ENCODE measurements at regions not wholly inside any gene's neighbourhood (a gene's known extent, or its start where the extent isn't known, plus 50 kb on each side); places are given as distances from the start of the nearest gene placed in this dataset.

DNA sequence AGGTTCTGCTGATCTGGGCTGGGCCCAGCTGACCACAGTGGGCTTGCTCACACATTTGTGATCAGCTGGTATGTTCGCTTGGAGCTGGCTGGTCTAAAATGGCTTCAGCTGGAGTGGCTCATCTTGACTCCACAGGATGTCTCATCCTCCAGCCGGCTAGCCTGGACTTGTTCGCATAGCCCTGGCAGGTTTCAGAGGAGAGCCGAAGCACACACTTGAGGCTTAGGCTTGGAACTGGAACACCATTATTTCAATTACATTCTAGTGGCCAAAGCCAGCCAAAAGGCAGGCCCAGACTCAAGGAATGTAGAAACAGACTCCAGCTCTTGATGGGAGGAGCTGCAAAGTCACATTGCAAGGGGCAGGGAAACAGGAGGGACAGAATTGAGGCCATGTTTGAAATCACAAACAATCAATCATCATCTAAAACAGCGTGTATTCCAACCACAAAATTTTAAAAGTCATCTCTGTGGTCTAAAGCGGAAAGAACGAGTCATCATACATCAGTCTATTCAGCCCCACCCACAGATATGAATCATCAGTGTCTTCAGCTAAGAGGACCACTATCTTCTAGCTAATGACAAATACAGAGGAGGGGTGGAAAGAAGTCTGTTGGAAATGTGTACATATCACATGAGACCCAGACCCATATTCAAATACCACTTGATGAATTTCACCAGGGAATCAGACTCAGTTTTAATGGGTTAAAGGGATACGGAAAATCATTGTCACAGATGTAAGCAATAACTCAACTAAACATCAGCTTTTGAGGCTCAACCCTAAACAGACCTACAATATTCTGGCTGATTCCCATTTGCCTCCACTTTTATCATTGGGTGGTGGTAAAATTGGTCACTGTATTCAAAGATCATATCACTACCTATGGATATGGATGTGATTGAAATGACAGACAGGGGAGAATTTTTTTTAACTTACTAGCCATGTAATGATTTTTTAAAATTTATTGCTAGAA lies 139.0 kb upstream of the MKLN1 start:
- no peak overlapping the region for H2AFZ ChIP-seq (ENCODE audit: low read depth, low read length)
- no peak overlapping the region for H3K4me2 ChIP-seq (ENCODE audit: insufficient read depth, low read length)
- H3K27me3 ChIP-seq (ENCODE audit: control insufficient read depth in 2 of 2, insufficient read depth in 2 of 2, low read length in 2 of 2), result no peaks in the 10 kb centered on the region
- CTCF ChIA-PET, result interaction anchor here (1.0 to 1.5 kb wide), 2 partner anchors 28 to 104 kb away, joined by 3 to 5 read pairs; no protein-coding TSS in a partner anchor
- dilution Hi-C loops (cut with MboI; ENCODE audit: extremely low pct_ligation_motif_present, low sequenced_read_pairs), result no loop called here
- H3K9me3 ChIP-seq (replicated peaks; ENCODE audit: control insufficient read depth, insufficient read depth, low read length), result no peaks in the 10 kb centered on the region
- H3K9ac ChIP-seq (replicated peaks; ENCODE audit: extremely low read depth, insufficient read depth, low read length), result no peak overlapping the region
- peak; percentile 39 for DNase-seq (ENCODE audit: low read depth, low spot score)
- H3K4me3 ChIP-seq (replicated peaks in 1 of 3; ENCODE audit: insufficient read depth in 1 of 3, low read depth in 1 of 3, low read length in 3 of 3), result no peak overlapping the region
- H3K4me1 ChIP-seq (ENCODE audit: control insufficient read depth, extremely low read depth, insufficient read depth, low read length), result peaks cover 5% of the 10 kb centered on the region
- POLR2A ChIA-PET, result no interaction called here
- H4K20me1 ChIP-seq (replicated peaks; ENCODE audit: control insufficient read depth, extremely low read depth, insufficient read depth, low read length), result no peaks in the 10 kb centered on the region
- intact Hi-C loops (cut with micrococcal nuclease), result no loop called here
- H3K9me1 ChIP-seq (replicated peaks; ENCODE audit: control insufficient read depth, extremely low read depth, insufficient read depth, low read length), result no peaks in the 10 kb centered on the region
- TF ChIP-seq EZH2 (IDR thresholded peaks at IDR 0.05; ENCODE audit: borderline replicate concordance, low read depth, low read length, severe bottlenecking) (no peak), FOS (IDR thresholded peaks at IDR 0.05; ENCODE audit: borderline replicate concordance, insufficient read depth, low read length) (peak; percentile 89), POLR2AphosphoS5 (IDR thresholded peaks at IDR 0.05; ENCODE audit: insufficient read depth, low read depth, low read length) (peak; percentile 20)
- H3K79me2 ChIP-seq (ENCODE audit: control insufficient read depth, insufficient read depth, low read length), result no peaks in the 10 kb centered on the region
- no TSS peak for BruUV-seq (replicated peaks)
- no peak overlapping the region for H3K27ac ChIP-seq (ENCODE audit: insufficient read depth, low read depth, low read length)
- H3K36me3 ChIP-seq (ENCODE audit: control insufficient read depth in 2 of 2, extremely low read depth in 1 of 2, insufficient read depth in 2 of 2, low read length in 2 of 2), result no peaks in the 10 kb centered on the region
- FAIRE-seq, result peak; percentile 28

DNA sequence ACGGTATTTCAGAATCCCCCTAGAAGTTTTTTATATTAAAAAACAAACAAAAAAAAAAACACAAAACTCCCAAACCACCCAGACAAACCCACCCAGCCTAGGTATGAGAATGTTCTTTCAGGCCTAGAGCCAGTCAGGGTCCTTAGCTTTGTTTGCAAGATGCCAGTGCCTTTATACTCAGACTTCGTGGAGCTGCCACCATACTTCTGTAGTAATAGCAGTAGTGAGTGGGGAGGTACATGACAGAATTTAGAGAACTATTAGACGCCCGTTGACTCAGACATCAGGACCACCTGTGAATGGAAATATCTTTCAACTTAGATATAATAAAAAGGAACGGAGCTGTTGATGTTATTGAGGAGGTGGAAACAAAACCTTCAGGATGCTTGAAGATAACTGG lies 138.2 kb upstream of the MKLN1 start:
- Histone ChIP-seq H3K79me2 (ENCODE audit: control insufficient read depth, insufficient read depth, low read length) (no peaks in the 10 kb centered on the region), H4K20me1 (replicated peaks; ENCODE audit: control insufficient read depth, extremely low read depth, insufficient read depth, low read length) (no peaks in the 10 kb centered on the region), H2AFZ (ENCODE audit: low read depth, low read length) (no peak overlapping the region), H3K27me3 (ENCODE audit: control insufficient read depth in 2 of 2, insufficient read depth in 2 of 2, low read length in 2 of 2) (no peaks in the 10 kb centered on the region), H3K4me2 (ENCODE audit: insufficient read depth, low read length) (no peak overlapping the region), H3K9me3 (replicated peaks; ENCODE audit: control insufficient read depth, insufficient read depth, low read length) (no peaks in the 10 kb centered on the region), H3K4me1 (ENCODE audit: control insufficient read depth, extremely low read depth, insufficient read depth, low read length) (peaks cover 5% of the 10 kb centered on the region), H3K27ac (ENCODE audit: insufficient read depth, low read depth, low read length) (no peak overlapping the region), H3K9ac (replicated peaks; ENCODE audit: extremely low read depth, insufficient read depth, low read length) (no peak overlapping the region), H3K36me3 (ENCODE audit: control insufficient read depth in 2 of 2, extremely low read depth in 1 of 2, insufficient read depth in 2 of 2, low read length in 2 of 2) (no peaks in the 10 kb centered on the region), H3K4me3 (replicated peaks in 1 of 3; ENCODE audit: insufficient read depth in 1 of 3, low read depth in 1 of 3, low read length in 3 of 3) (no peak overlapping the region), H3K9me1 (replicated peaks; ENCODE audit: control insufficient read depth, extremely low read depth, insufficient read depth, low read length) (no peaks in the 10 kb centered on the region)
- ChIA-PET POLR2A (no interaction called here), CTCF (interaction anchor here (0.9 to 1.5 kb wide), 4 partner anchors 29 to 149 kb away, joined by 3 to 5 read pairs (median 4); no protein-coding TSS in a partner anchor)
- FAIRE-seq (no peak), DNase-seq (ENCODE audit: low read depth, low spot score) (no peak)
- TF ChIP-seq GATA2 (IDR thresholded peaks at IDR 0.05; ENCODE audit: insufficient read depth, insufficient read length, low read depth, low read length) (no peak), FOS (IDR thresholded peaks at IDR 0.05; ENCODE audit: borderline replicate concordance, insufficient read depth, low read length) (no peak), JUN (IDR thresholded peaks at IDR 0.05; ENCODE audit: borderline replicate concordance, insufficient read depth, insufficient read length, low read depth) (no peak), POLR2A (IDR thresholded peaks at IDR 0.05; ENCODE audit: low read depth, low read length) (no peak), EZH2 (IDR thresholded peaks at IDR 0.05; ENCODE audit: borderline replicate concordance, low read depth, low read length, severe bottlenecking) (no peak), POLR2AphosphoS5 (IDR thresholded peaks at IDR 0.05; ENCODE audit: insufficient read depth, low read depth, low read length) (no peak), MYC (IDR thresholded peaks at IDR 0.05; ENCODE audit: low read depth, low read length) (no peak)
- TF ChIP-seq, protein P1, sequence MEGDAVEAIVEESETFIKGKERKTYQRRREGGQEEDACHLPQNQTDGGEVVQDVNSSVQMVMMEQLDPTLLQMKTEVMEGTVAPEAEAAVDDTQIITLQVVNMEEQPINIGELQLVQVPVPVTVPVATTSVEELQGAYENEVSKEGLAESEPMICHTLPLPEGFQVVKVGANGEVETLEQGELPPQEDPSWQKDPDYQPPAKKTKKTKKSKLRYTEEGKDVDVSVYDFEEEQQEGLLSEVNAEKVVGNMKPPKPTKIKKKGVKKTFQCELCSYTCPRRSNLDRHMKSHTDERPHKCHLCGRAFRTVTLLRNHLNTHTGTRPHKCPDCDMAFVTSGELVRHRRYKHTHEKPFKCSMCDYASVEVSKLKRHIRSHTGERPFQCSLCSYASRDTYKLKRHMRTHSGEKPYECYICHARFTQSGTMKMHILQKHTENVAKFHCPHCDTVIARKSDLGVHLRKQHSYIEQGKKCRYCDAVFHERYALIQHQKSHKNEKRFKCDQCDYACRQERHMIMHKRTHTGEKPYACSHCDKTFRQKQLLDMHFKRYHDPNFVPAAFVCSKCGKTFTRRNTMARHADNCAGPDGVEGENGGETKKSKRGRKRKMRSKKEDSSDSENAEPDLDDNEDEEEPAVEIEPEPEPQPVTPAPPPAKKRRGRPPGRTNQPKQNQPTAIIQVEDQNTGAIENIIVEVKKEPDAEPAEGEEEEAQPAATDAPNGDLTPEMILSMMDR (IDR thresholded peaks at IDR 0.05; ENCODE audit: extremely low read depth in 1 of 2, insufficient read depth in 1 of 2, low read depth in 1 of 2, low read length in 2 of 2), result no peak
- TF ChIP-seq, protein P2, sequence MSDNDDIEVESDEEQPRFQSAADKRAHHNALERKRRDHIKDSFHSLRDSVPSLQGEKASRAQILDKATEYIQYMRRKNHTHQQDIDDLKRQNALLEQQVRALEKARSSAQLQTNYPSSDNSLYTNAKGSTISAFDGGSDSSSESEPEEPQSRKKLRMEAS (IDR thresholded peaks at IDR 0.05; ENCODE audit: insufficient read depth, insufficient read length), result no peak
- dilution Hi-C loops (cut with MboI; ENCODE audit: extremely low pct_ligation_motif_present, low sequenced_read_pairs), result no loop called here
- no TSS peak for BruUV-seq (replicated peaks)
- intact Hi-C loops (cut with micrococcal nuclease), result no loop called here
